BLaER1 (cell line): ENCODE measurements at regions not wholly inside any gene's neighbourhood (a gene's known extent, or its start where the extent isn't known, plus 50 kb on each side); places are given as distances from the start of the nearest gene placed in this dataset.

Experiments
- H3K27ac ChIP-seq: shearing (Covaris generic); formaldehyde crosslinking; 2 replicates; pipeline ENCODE4 v1.8.1; 2022
- H3K27me3 ChIP-seq: shearing (Covaris generic); formaldehyde crosslinking; 2 replicates; pipeline ENCODE4 v1.8.1; 2022
- H3K36me3 ChIP-seq: shearing (Covaris generic); formaldehyde crosslinking; 2 replicates; pipeline ENCODE4 v1.8.1; 2022
- H3K4me1 ChIP-seq: shearing (Covaris generic); formaldehyde crosslinking; 2 replicates; pipeline ENCODE4 v1.8.1; 2022
- H3K4me2 ChIP-seq: shearing (Covaris generic); formaldehyde crosslinking; 2 replicates; pipeline ENCODE4 v1.8.1; 2022
- H3K4me3 ChIP-seq: shearing (Covaris generic); formaldehyde crosslinking; 2 replicates; pipeline ENCODE4 v1.8.1; 2022
- H3K9ac ChIP-seq: shearing (Covaris generic); formaldehyde crosslinking; 2 replicates; pipeline ENCODE4 v1.8.1; 2022
- H3K9me3 ChIP-seq: shearing (Covaris generic); formaldehyde crosslinking; 2 replicates; pipeline ENCODE4 v1.8.1; 2022
- H4K20me1 ChIP-seq: shearing (Covaris generic); formaldehyde crosslinking; 2 replicates; pipeline ENCODE4 v1.8.1; 2022
- Cebpa-rat ChIP-seq: shearing (Covaris generic); IDR thresholded peaks from 2 replicates; pipeline ENCODE4 v1.8.1; 2022

DNA sequence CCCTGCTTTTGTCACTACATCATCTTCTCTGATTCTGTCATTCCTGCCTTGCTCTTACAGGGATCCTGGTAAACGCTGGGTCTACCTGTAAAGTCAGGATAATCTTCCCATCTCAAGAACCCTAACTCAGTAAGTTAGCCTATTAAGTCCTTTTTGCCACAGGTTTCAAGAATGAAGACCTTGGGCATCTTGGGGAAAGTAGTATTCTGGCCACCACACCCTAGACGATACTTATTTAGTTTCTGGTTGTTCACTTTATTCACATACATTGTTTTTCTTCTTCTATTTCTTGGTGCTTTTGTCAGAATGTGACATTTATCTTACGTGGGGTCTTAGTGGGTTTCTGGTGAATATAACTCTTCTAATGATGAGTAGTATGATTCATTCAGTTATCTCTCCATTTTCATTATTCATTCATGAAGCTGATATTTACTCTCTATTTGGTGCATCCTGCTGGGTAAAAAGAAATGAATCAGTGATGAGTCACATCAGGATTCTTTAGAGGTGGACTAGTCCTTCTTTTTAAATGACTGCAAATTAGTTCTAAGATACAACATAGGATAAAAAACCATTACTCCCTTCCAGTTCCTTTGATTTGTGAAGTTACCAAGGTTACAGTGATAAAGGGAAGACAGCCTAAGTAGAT is 514.4 kb upstream of the B3GALT2 start:
- Histone ChIP-seq H3K9me3 (no peaks in the 10 kb centered on the region), H3K4me1 (no peaks in the 10 kb centered on the region)

DNA sequence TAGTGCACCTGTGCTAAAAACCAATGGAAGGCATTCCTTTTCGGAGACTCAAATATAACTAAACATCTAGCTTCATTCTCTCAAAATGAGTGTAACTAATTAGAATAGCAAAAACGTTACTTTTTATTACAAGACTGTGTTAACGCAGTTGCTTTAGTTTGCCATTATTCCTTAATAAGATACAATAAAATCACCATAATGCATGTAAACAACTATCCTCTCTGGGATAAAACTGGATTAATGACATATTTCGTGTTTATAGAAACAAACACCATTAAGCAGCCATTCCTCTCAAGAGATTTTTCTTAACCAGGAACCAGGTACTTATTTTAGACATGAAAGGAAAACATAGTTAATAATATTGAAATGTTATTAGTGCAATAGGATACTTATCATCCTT is 512.8 kb upstream of the B3GALT2 start:
- Histone ChIP-seq H3K4me3 (no peak overlapping the region), H3K27me3 (no peaks in the 10 kb centered on the region), H3K4me1 (no peaks in the 10 kb centered on the region), H3K4me2 (no peak overlapping the region), H3K27ac (no peak overlapping the region), H3K9ac (no peak overlapping the region), H3K36me3 (no peaks in the 10 kb centered on the region), H3K9me3 (no peaks in the 10 kb centered on the region), H4K20me1 (no peaks in the 10 kb centered on the region)
- no peak for TF ChIP-seq Cebpa-rat

More for the DNA sequence above, 514.4 kb upstream of the B3GALT2 start:
- Histone ChIP-seq H3K4me2 (no peak overlapping the region), H4K20me1 (no peaks in the 10 kb centered on the region), H3K9ac (no peak overlapping the region), H3K4me3 (no peak overlapping the region), H3K27me3 (no peaks in the 10 kb centered on the region), H3K36me3 (no peaks in the 10 kb centered on the region), H3K27ac (no peak overlapping the region)
- TF ChIP-seq Cebpa-rat, result no peak

DNA sequence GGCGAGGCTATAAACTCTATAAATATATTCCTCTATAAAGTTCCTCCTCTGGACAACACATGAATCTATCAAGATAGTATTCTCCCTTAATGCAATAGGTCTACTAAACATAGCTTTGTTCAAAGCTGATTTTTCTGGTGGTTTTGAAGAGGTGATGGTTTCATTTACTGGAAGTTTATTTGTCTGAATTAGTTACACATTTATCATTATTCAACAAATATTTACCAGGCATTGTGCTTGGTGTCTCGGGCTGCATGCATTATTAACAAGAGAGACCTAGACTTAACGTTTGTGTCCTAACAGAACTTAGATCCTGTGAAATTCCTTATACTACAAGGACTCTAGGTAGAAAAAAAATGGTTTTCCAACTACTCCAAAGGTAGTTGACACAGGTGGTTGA is 511.4 kb upstream of the B3GALT2 start:
- Histone ChIP-seq H3K4me2 (no peak overlapping the region), H3K27ac (no peak overlapping the region), H3K36me3 (no peaks in the 10 kb centered on the region), H3K9ac (no peak overlapping the region), H3K4me1 (no peaks in the 10 kb centered on the region), H3K9me3 (no peaks in the 10 kb centered on the region), H4K20me1 (no peaks in the 10 kb centered on the region), H3K27me3 (no peaks in the 10 kb centered on the region), H3K4me3 (no peak overlapping the region)
- TF ChIP-seq Cebpa-rat, result no peak

DNA sequence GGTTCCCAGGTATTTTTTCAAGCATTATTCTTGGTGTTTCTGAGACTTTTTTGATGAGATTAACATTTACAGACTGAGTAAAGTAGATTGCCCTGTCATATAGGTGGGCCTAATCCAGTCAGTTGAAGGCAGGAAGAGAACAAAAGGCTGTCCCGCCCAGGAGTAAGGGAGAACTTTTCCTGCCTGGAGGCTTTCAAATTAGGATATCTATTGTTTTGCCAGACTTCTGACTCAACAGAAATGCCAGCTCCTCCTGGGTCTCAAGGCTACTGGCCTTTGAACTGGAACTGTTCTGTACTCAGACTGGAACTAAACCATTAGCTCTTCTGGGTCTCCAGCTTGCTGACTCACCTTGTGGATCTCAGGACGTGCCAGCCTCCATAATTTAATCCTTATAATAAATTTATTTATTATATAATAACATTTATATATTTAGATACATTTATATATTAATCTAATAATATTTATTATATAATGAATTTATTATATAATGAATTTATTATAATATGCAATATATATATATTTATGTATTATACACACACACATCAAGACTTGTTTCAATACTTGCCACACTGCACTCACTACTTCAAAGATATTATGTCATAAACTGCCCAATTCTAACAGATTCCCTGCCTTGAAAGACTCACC is 510.8 kb upstream of the B3GALT2 start:
- Histone ChIP-seq H3K4me3 (no peak overlapping the region), H3K9me3 (no peaks in the 10 kb centered on the region), H4K20me1 (no peaks in the 10 kb centered on the region), H3K36me3 (no peaks in the 10 kb centered on the region), H3K4me1 (no peaks in the 10 kb centered on the region), H3K27me3 (no peaks in the 10 kb centered on the region), H3K9ac (no peak overlapping the region), H3K4me2 (no peak overlapping the region), H3K27ac (no peak overlapping the region)
- TF ChIP-seq Cebpa-rat, result no peak

DNA sequence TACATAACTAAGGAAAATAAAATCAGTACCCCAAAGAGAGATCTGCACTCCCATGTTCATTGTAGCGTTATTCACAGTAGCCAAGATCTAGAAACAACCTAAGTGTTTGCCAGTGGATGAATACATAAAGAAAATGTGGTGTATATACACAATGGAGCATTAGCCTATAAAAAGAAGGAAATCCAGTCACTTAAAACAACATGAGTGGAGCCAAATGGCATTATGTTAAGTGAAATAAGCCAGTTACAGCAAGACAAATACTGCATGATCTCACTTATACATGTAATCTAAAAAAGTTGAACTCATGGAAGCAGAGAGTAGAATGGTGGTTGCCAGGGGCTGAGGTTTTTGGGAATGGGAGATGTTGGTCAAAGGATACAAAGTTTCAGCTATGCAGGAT is 508.3 kb upstream of the B3GALT2 start:
- no peaks in the 10 kb centered on the region for H3K36me3 ChIP-seq
- TF ChIP-seq Cebpa-rat, result no peak
- H3K4me1 ChIP-seq, result no peaks in the 10 kb centered on the region
- no peaks in the 10 kb centered on the region for H4K20me1 ChIP-seq
- H3K27ac ChIP-seq, result no peak overlapping the region
- H3K4me2 ChIP-seq, result no peak overlapping the region
- no peaks in the 10 kb centered on the region for H3K9me3 ChIP-seq
- H3K9ac ChIP-seq, result no peak overlapping the region
- no peaks in the 10 kb centered on the region for H3K27me3 ChIP-seq
- no peak overlapping the region for H3K4me3 ChIP-seq

DNA sequence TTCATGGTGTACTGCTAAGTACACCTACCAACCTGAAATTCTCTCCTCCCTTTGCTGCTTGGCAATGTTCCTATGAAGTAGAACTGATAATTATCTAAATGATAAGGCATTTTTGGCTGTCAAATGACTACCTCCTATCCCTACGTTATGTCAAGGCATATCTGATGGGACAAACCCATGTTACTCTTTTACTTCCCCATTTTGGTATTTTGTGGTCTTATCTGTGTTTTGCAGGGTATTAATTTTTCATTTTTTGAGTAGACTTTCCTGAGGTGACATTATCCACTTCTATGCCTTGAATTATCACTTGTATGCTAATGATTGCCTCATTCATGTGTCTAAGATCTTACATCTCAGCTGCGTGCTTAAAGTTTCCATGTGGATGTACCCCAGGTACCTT is 499.6 kb upstream of the B3GALT2 start:
- Histone ChIP-seq H4K20me1 (no peaks in the 10 kb centered on the region), H3K27me3 (no peaks in the 10 kb centered on the region), H3K4me3 (no peak overlapping the region), H3K9ac (no peak overlapping the region), H3K9me3 (no peaks in the 10 kb centered on the region), H3K36me3 (no peaks in the 10 kb centered on the region), H3K4me2 (no peak overlapping the region), H3K4me1 (no peaks in the 10 kb centered on the region), H3K27ac (no peak overlapping the region)
- TF ChIP-seq Cebpa-rat, result no peak

DNA sequence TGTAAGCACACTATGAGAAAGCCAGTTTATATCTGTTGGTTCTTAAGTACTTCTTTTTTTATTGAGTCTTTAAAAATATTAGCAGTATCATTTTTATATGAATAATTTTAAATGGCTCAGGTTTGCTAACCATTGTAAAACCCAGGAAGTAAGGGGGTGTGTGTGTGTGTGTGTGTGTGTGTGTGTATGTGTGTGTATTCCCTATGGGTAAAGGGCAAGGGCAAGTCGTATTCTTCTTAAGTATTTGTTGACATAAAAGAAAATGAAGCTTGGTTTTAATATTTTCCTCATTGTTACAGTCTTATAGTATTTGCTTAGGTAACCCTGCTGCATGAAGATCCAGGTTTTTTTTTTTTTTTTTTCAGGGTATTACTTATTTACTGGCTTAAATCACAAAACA is 495.0 kb upstream of the B3GALT2 start:
- H3K27ac ChIP-seq, result no peak overlapping the region
- TF ChIP-seq Cebpa-rat, result no peak

DNA sequence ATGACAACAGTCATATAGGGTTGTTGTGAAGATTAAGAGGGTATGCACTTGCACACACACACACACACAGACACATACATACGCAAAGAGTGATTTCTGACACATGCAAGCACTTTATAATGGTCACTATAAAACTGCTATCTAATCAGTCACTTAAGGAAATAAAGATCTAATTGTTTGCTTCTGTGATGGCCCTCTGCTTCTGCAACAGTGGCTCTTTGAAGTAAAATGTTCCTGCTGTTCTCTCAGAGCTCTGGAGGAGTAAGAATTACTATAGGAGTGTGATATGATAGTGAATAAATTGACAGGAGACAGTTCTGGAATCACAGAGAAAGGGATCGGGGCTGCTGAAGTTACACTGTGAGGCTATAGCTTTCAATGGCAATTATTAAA is 494.5 kb upstream of the B3GALT2 start:
- no peak for TF ChIP-seq Cebpa-rat
- Histone ChIP-seq H3K27me3 (no peaks in the 10 kb centered on the region), H3K36me3 (no peaks in the 10 kb centered on the region), H3K4me2 (no peak overlapping the region), H3K27ac (no peak overlapping the region), H4K20me1 (no peaks in the 10 kb centered on the region), H3K4me1 (no peaks in the 10 kb centered on the region), H3K9me3 (no peaks in the 10 kb centered on the region), H3K4me3 (no peak overlapping the region), H3K9ac (no peak overlapping the region)

More for the DNA sequence above, 495.0 kb upstream of the B3GALT2 start:
- Histone ChIP-seq H3K4me3 (no peak overlapping the region), H3K9me3 (no peaks in the 10 kb centered on the region), H3K4me1 (no peaks in the 10 kb centered on the region), H3K4me2 (no peak overlapping the region), H3K9ac (no peak overlapping the region), H3K27me3 (no peaks in the 10 kb centered on the region), H3K36me3 (no peaks in the 10 kb centered on the region), H4K20me1 (no peaks in the 10 kb centered on the region)

DNA sequence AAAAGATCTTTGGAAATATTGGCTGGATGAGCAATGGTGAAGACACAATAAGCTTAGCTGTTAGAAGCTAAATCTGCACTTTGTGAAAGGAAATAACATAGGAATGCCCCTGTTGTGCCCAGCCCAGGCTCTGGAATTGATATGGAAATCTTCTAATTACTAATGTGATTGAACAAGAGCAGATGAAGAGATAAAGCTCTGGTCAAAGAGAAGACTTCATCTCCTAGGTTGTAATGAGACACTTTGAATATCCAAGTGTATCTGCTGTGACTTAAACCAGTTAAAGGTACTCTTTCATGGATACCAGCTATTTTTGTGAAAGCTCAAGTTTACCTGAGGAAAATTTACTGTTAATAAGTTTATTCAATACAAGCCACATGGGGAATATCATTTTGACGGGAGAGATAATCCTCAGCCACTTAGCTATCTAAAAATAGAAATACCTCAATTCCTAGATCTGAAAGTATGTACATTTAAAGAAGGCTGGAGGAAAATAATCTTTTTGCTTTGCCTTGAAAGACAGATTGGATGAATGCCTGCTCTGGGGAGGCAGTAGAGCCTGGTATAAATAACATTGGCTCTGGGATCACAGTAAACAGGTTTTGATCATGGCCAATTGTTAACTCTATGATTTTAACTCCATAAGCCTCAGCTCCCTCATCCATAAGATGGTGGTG is 494.0 kb upstream of the B3GALT2 start:
- Histone ChIP-seq H4K20me1 (no peaks in the 10 kb centered on the region), H3K9me3 (no peaks in the 10 kb centered on the region), H3K4me3 (no peak overlapping the region), H3K4me1 (no peaks in the 10 kb centered on the region), H3K27me3 (no peaks in the 10 kb centered on the region), H3K9ac (no peak overlapping the region), H3K27ac (no peak overlapping the region), H3K4me2 (no peak overlapping the region), H3K36me3 (no peaks in the 10 kb centered on the region)
- TF ChIP-seq Cebpa-rat, result no peak

DNA sequence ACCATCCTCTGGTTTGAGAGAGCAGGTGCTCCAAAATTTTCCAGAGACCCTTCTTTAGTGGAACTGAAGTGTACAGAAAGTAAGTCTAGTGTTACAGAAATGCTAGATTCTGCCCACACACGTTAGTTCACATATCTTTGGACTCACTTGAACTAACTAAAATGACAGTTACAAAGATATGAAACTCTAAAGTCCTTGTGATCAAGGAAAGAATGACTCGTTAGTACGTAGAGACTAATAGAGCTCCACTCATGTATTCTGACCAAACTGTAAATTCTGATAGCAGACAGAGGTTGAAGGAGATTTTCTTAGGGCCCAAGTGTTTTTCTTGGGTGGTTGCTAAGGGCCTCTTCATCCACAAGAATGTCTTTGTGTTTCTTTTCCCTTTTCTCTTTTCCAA is 491.5 kb upstream of the B3GALT2 start:
- Histone ChIP-seq H3K9me3 (no peaks in the 10 kb centered on the region), H3K4me1 (no peaks in the 10 kb centered on the region), H3K4me2 (no peak overlapping the region), H3K27ac (no peak overlapping the region), H4K20me1 (no peaks in the 10 kb centered on the region), H3K9ac (no peak overlapping the region), H3K4me3 (no peak overlapping the region), H3K36me3 (no peaks in the 10 kb centered on the region), H3K27me3 (no peaks in the 10 kb centered on the region)
- TF ChIP-seq Cebpa-rat, result no peak
